MM.1S (cell line): ENCODE measurements at regions not wholly inside any gene's neighbourhood (a gene's known extent, or its start where the extent isn't known, plus 50 kb on each side); places are given as distances from the start of the nearest gene placed in this dataset.

Source experiments
- EZH2 ChIP-seq: fragments of 300-600 bp; sonication (generic); optimal IDR thresholded peaks from 2 replicates; pipeline ENCODE3; 2017; ENCODE audit warnings: low read depth, mild to moderate bottlenecking, antibody characterized with exemption, low read length, mixed read lengths
- TF ChIP-seq, protein P1 (sequence below): fragments of 300-600 bp; sonication (generic); IDR thresholded peaks from 2 replicates; pipeline ENCODE4 v1.5.1; 2016; ENCODE audit warnings: antibody characterized with exemption, low read length, mixed read lengths

DNA sequence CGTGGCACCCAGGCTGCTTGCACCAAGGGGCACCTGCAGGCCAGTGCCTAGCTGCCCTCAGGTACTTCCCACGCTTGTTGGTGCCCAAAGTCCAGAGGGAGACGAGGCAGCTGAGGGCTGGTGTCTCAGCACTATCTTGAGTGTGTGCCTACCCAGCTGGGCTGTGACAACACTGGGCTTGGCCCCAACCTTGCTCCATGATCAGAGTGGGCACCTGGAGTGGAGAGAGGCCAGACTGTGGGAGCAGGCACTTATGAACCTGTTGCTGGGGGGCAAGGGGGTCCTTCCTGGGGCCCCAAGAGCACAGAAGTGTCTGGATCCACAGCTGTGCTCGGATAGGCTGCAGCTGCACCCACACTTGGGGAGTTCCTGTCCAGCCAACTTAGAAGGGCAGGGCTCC lies 314.7 kb downstream of the KCNJ2 start:
- TF ChIP-seq, protein P1, sequence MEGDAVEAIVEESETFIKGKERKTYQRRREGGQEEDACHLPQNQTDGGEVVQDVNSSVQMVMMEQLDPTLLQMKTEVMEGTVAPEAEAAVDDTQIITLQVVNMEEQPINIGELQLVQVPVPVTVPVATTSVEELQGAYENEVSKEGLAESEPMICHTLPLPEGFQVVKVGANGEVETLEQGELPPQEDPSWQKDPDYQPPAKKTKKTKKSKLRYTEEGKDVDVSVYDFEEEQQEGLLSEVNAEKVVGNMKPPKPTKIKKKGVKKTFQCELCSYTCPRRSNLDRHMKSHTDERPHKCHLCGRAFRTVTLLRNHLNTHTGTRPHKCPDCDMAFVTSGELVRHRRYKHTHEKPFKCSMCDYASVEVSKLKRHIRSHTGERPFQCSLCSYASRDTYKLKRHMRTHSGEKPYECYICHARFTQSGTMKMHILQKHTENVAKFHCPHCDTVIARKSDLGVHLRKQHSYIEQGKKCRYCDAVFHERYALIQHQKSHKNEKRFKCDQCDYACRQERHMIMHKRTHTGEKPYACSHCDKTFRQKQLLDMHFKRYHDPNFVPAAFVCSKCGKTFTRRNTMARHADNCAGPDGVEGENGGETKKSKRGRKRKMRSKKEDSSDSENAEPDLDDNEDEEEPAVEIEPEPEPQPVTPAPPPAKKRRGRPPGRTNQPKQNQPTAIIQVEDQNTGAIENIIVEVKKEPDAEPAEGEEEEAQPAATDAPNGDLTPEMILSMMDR, result no peak
- no peak for TF ChIP-seq EZH2
